ENCODE measurements at regions not wholly inside any gene's neighbourhood (a gene's known extent, or its start where the extent isn't known, plus 50 kb on each side); places are given as distances from the start of the nearest gene placed in this dataset.

GRCh38 chr14:105944632-105945610, 418.5 kb downstream of the TMEM121 start:
- TF ChIP-seq EP300 (IDR thresholded peaks at IDR 0.05; ENCODE audit: low read depth) (no peak), POLR2A (IDR thresholded peaks at IDR 0.05) (no peak)
- TF ChIP-seq, protein P1, sequence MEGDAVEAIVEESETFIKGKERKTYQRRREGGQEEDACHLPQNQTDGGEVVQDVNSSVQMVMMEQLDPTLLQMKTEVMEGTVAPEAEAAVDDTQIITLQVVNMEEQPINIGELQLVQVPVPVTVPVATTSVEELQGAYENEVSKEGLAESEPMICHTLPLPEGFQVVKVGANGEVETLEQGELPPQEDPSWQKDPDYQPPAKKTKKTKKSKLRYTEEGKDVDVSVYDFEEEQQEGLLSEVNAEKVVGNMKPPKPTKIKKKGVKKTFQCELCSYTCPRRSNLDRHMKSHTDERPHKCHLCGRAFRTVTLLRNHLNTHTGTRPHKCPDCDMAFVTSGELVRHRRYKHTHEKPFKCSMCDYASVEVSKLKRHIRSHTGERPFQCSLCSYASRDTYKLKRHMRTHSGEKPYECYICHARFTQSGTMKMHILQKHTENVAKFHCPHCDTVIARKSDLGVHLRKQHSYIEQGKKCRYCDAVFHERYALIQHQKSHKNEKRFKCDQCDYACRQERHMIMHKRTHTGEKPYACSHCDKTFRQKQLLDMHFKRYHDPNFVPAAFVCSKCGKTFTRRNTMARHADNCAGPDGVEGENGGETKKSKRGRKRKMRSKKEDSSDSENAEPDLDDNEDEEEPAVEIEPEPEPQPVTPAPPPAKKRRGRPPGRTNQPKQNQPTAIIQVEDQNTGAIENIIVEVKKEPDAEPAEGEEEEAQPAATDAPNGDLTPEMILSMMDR (IDR thresholded peaks at IDR 0.05): peak; percentile 64 to 89 (median 77)
